A673 (cell line): ENCODE measurements at regions not wholly inside any gene's neighbourhood (a gene's known extent, or its start where the extent isn't known, plus 50 kb on each side); places are given as distances from the start of the nearest gene placed in this dataset.

Source experiments
- BruUV-seq: library from RNA; stranded (reverse); fragments of 400-500 nt; replicated peaks from 2 replicates; lab custom pipeline; 2021; lab: Mats Ljungman, UMichigan
- CTCF ChIA-PET: fragments of 300-600 bp; sonication (Branson Sonifier 250); formaldehyde crosslinking; loops from one replicate; lab custom pipeline; 2022; ENCODE audit warnings: antibody characterized with exemption; lab: Charles Lee
- POLR2A ChIA-PET: fragments of 300-600 bp; sonication (Branson Sonifier 250); formaldehyde crosslinking; loops from one replicate; lab custom pipeline; 2022; ENCODE audit warnings: antibody characterized with exemption; ENCODE audit not compliant: low non-redundant PET; lab: Charles Lee
- DNase-seq: peaks from one replicate; pipeline ENCODE4 v3.0.0-alpha.2; 2015; ENCODE audit warnings: low spot score
- H3K27ac ChIP-seq: fragments of 200-600 bp; sonication (generic); 2 replicates; pipeline ENCODE4 v1.5.1; 2016; ENCODE audit warnings: mixed run types, low read depth, mild to moderate bottlenecking, mixed read lengths, antibody characterized with exemption, low read length; ENCODE audit not compliant: poor library complexity, severe bottlenecking
- H3K27me3 ChIP-seq: fragments of 200-600 bp; sonication (generic); replicated peaks from 2 replicates; pipeline ENCODE4 v1.6.1; 2017; ENCODE audit warnings: mixed run types, low read depth, mild to moderate bottlenecking, mixed read lengths, antibody characterized with exemption, low read length; ENCODE audit not compliant: insufficient read depth, poor library complexity
- H3K36me3 ChIP-seq: fragments of 200-600 bp; sonication (generic); 2 replicates; pipeline ENCODE4 v1.6.1; 2016; ENCODE audit warnings: mixed run types, mild to moderate bottlenecking, mixed read lengths, antibody characterized with exemption, low read length; ENCODE audit not compliant: insufficient read depth, poor library complexity, severe bottlenecking
- H3K4me1 ChIP-seq: fragments of 200-600 bp; sonication (generic); 2 replicates; pipeline ENCODE4 v1.6.1; 2017; ENCODE audit warnings: mixed run types, mild to moderate bottlenecking, mixed read lengths, antibody characterized with exemption, low read length; ENCODE audit not compliant: insufficient read depth, poor library complexity, severe bottlenecking
- H3K4me3 ChIP-seq: fragments of 200-600 bp; sonication (generic); 2 replicates; pipeline ENCODE4 v1.5.1; 2016; ENCODE audit warnings: low read depth, mixed run types, mild to moderate bottlenecking, mixed read lengths, low read length; ENCODE audit not compliant: poor library complexity, severe bottlenecking
- H3K9me3 ChIP-seq: fragments of 200-600 bp; sonication (generic); 2 replicates; pipeline ENCODE4 v1.6.1; 2016; ENCODE audit warnings: mixed run types, low read depth, mild to moderate bottlenecking, mixed read lengths, antibody characterized with exemption, low read length; ENCODE audit not compliant: poor library complexity, severe bottlenecking
- CTCF ChIP-seq: fragments of 300-800, 200-600 bp; sonication (generic); conservative IDR thresholded peaks from 2 replicates; pipeline ENCODE4 v1.5.1; 2017; ENCODE audit warnings: low read depth, mild to moderate bottlenecking, antibody characterized with exemption, low read length, moderate library complexity, mixed read lengths
- EZH2 ChIP-seq: fragments of 200-600 bp; sonication (generic); IDR thresholded peaks from 2 replicates; pipeline ENCODE4 v1.6.1; 2017; ENCODE audit warnings: borderline replicate concordance, low read depth, mild to moderate bottlenecking, mixed read lengths, antibody characterized with exemption, low read length; ENCODE audit not compliant: poor library complexity, severe bottlenecking
- intact Hi-C: fragments of 100-400 bp; cut with micrococcal nuclease; formaldehyde crosslinking; loops from one replicate; pipeline ENCODE4 v1.10.0; 2022; ENCODE audit not compliant: unreplicated experiment

GRCh38 chr2:66867063-66867441 is 432.1 kb downstream of the MEIS1 start:
- Histone ChIP-seq H3K27ac (no peak overlapping the region), H3K27me3 (no peaks in the 10 kb centered on the region), H3K4me1 (peaks cover 17% of the 10 kb centered on the region), H3K36me3 (no peaks in the 10 kb centered on the region), H3K4me3 (no peak overlapping the region), H3K9me3 (no peaks in the 10 kb centered on the region)
- CTCF ChIA-PET = no interaction called here
- no peak for DNase-seq
- TF ChIP-seq EZH2 = no peak
- no peak for TF ChIP-seq CTCF
- intact Hi-C loops = no loop called here
- no TSS peak for BruUV-seq
- POLR2A ChIA-PET = no interaction called here

DNA sequence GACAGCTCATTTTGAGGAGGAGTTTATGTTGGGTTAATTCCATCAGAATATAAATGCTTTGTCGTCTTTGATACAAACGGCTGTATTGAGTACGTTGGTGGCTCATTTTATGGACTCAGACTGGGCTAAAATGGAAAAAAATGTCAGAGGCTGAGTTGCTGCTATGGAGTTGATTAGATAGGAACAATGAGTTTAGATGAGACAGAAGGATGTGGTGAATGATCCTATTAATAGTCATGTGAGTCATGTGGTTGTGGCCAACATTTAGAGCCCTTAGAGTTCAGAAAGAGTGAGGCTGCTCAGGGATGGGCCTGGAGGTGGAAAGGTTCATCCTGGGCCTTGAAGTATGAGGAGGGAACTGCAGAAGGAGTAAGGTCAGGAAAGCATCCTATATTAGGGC is 434.2 kb downstream of the MEIS1 start:
- no peak for TF ChIP-seq EZH2
- TF ChIP-seq CTCF = no peak
- no peak for DNase-seq
- BruUV-seq = no TSS peak
- peaks cover 37% of the 10 kb centered on the region for H3K4me1 ChIP-seq
- no peak overlapping the region for H3K27ac ChIP-seq
- no peaks in the 10 kb centered on the region for H3K27me3 ChIP-seq
- intact Hi-C loops = no loop called here
- no peaks in the 10 kb centered on the region for H3K9me3 ChIP-seq
- ChIA-PET POLR2A (interaction anchor here (0.6 kb wide), 1 partner anchor 1009 kb away, joined by 3 read pairs; no protein-coding TSS in a partner anchor), CTCF (no interaction called here)
- no peaks in the 10 kb centered on the region for H3K36me3 ChIP-seq
- no peak overlapping the region for H3K4me3 ChIP-seq

- H3K4me3 ChIP-seq = no peak overlapping the region
- no peaks in the 10 kb centered on the region for H3K36me3 ChIP-seq
- no peaks in the 10 kb centered on the region for H3K27me3 ChIP-seq
- TF ChIP-seq EZH2 (no peak), CTCF (no peak)
- peak overlapping the region; percentile 94 for H3K27ac ChIP-seq
- peaks cover 60% of the 10 kb centered on the region for H3K4me1 ChIP-seq
- no peaks in the 10 kb centered on the region for H3K9me3 ChIP-seq
- ChIA-PET POLR2A (interaction anchor here (0.5 kb wide), 1 partner anchor 291 kb away, joined by 8 read pairs; no protein-coding TSS in a partner anchor), CTCF (interaction anchor here (0.6 to 0.9 kb wide), 2 partner anchors 375 to 1224 kb away, joined by 3 to 4 read pairs; no protein-coding TSS in a partner anchor)
- no peak for DNase-seq
- no TSS peak for BruUV-seq
- intact Hi-C loops = loop anchor here (5.0 to 10.0 kb wide), 3 partner anchors 262 to 1230 kb away; no protein-coding TSS in a partner anchor
These were observed 437.4 kb downstream of the MEIS1 start for GRCh38 chr2:66872081-66872985.
